HCT116 (cell line): ENCODE measurements at regions not wholly inside any gene's neighbourhood (a gene's known extent, or its start where the extent isn't known, plus 50 kb on each side); places are given as distances from the start of the nearest gene placed in this dataset.
A peak's percentile ranks its signal among the peaks of the same experiment; 100 is the strongest.

ENCODE experiments used
- ATAC-seq: fragments of 200-7000 bp; cut with Tn5 transposase; 2 replicates; pipeline ENCODE4 v1.9.1; 2020; ENCODE audit warnings: mild to moderate bottlenecking, moderate library complexity
- BruUV-seq: library from RNA; stranded (reverse); fragments of 400-500 nt; replicated peaks from 2 replicates; lab custom pipeline; 2021; lab: Mats Ljungman, UMichigan
- CTCF ChIA-PET: fragments of 300-600 bp; sonication (Branson Sonifier 250); formaldehyde crosslinking; loops from one replicate; lab custom pipeline; 2021; ENCODE audit warnings: antibody characterized with exemption; lab: Charles Lee
- POLR2A ChIA-PET: fragments of 300-600, 350-600 bp; sonication (Branson Sonifier 250); formaldehyde crosslinking; loops from one replicate; lab custom pipeline; 2021; ENCODE audit warnings: antibody characterized with exemption; lab: Charles Lee
- RAD21 ChIA-PET, 2 experiments: fragments of 300-600 bp; sonication (Branson Sonifier 250); formaldehyde crosslinking; loops; one replicate each; lab custom pipeline; 2023; ENCODE audit warnings: low total read pairs in 2 of 2; ENCODE audit not compliant: uncharacterized antibody in 2 of 2, unreplicated experiment in 2 of 2, low non-redundant PET in 1 of 2; lab: Charles Lee
- DNase-seq: peaks from one replicate; pipeline ENCODE4 v3.0.0-alpha.2; 2010; ENCODE audit warnings: low read depth, low spot score
- H2AFZ ChIP-seq: fragments of 200-600 bp; shearing (Covaris generic), sonication (generic); 2 replicates; pipeline ENCODE4 v1.6.1; 2017; ENCODE audit warnings: low read depth, mixed run types, mixed read lengths, antibody characterized with exemption, low read length; ENCODE audit not compliant: poor library complexity, severe bottlenecking
- H3K27ac ChIP-seq: 2 replicates; pipeline ENCODE4 v1.5.1; 2012; ENCODE audit warnings: low read depth, low read length
- H3K27me3 ChIP-seq: fragments of 200-600 bp; sonication (generic); 2 replicates; pipeline ENCODE4 v1.6.1; 2016; ENCODE audit warnings: mixed run types, low read length, mixed read lengths; ENCODE audit not compliant: insufficient read depth
- H3K36me3 ChIP-seq, 2 experiments: fragments of 200-500 bp in 1 of 2; fragments of 200-600 bp in 1 of 2; sonication (Bioruptor generic) in 1 of 2; sonication (generic) in 1 of 2; 2 replicates each; pipeline versions ENCODE4 v1.5.1 to v1.6.1; 2014 to 2016; ENCODE audit warnings: low read length in 2 of 2, inconsistent platforms in 1 of 2, mixed read lengths in 1 of 2, mixed run types in 1 of 2; ENCODE audit not compliant: insufficient read depth in 2 of 2, control insufficient read depth in 1 of 2
- H3K4me1 ChIP-seq, 2 experiments: fragments of 200-600 bp in 1 of 2; sonication (generic) in 1 of 2; 2 replicates each; pipeline versions ENCODE4 v1.5.1 to v1.6.1; 2012 to 2017; ENCODE audit warnings: low read length in 2 of 2, inconsistent platforms in 1 of 2, mild to moderate bottlenecking in 1 of 2, mixed read lengths in 1 of 2, mixed run types in 1 of 2, moderate library complexity in 1 of 2; ENCODE audit not compliant: insufficient read depth in 2 of 2, control insufficient read depth in 1 of 2
- H3K4me2 ChIP-seq: fragments of 200-600 bp; sonication (generic); 2 replicates; pipeline ENCODE4 v1.6.1; 2017; ENCODE audit warnings: mixed run types, low read length, mixed read lengths
- H3K4me3 ChIP-seq, 2 experiments: fragments of 200-600 bp in 1 of 2; sonication (generic) in 1 of 2; replicated peaks in 1 of 2; 2 replicates each; pipeline ENCODE4 v1.5.1; 2011 to 2016; ENCODE audit warnings: low read length in 2 of 2, control low read depth in 1 of 2, low read depth in 1 of 2, mild to moderate bottlenecking in 1 of 2, mixed read lengths in 1 of 2, mixed run types in 1 of 2
- H3K79me2 ChIP-seq: fragments of 200-600 bp; sonication (generic); 2 replicates; pipeline ENCODE4 v1.6.1; 2017; ENCODE audit warnings: mild to moderate bottlenecking, mixed run types, low read length, moderate library complexity, mixed read lengths; ENCODE audit not compliant: insufficient read depth
- H3K9ac ChIP-seq: fragments of 200-600 bp; sonication (generic); 2 replicates; pipeline ENCODE4 v1.6.1; 2016; ENCODE audit warnings: low read length, mixed read lengths
- H3K9me2 ChIP-seq: fragments of 200-600 bp; sonication (generic), shearing (Covaris generic); 2 replicates; pipeline ENCODE4 v1.6.1; 2017; ENCODE audit warnings: mixed run types, mild to moderate bottlenecking, moderate library complexity; ENCODE audit not compliant: insufficient read depth
- H3K9me3 ChIP-seq, 2 experiments: fragments of 200-500 bp in 1 of 2; fragments of 200-600 bp in 1 of 2; sonication (Bioruptor generic) in 1 of 2; sonication (generic) in 1 of 2; 2 replicates each; pipeline ENCODE4 v1.6.1; 2014 to 2017; ENCODE audit warnings: low read length in 2 of 2, mixed read lengths in 2 of 2, inconsistent platforms in 1 of 2, low read depth in 1 of 2, mild to moderate bottlenecking in 1 of 2, mixed run types in 1 of 2, moderate library complexity in 1 of 2; ENCODE audit not compliant: control insufficient read depth in 1 of 2, insufficient read depth in 1 of 2
- H4K20me1 ChIP-seq: fragments of 200-600 bp; sonication (generic), shearing (Covaris generic); 2 replicates; pipeline ENCODE4 v1.6.1; 2017; ENCODE audit warnings: mixed run types, mild to moderate bottlenecking, moderate library complexity; ENCODE audit not compliant: insufficient read depth
- CBX3 ChIP-seq: IDR thresholded peaks from 2 replicates; pipeline ENCODE4 v1.6.1; 2012; ENCODE audit warnings: low read depth
- CEBPB ChIP-seq: IDR thresholded peaks from 2 replicates; pipeline ENCODE4 v1.6.1; 2012; ENCODE audit warnings: low read depth
- EZH2 ChIP-seq: fragments of 200-600 bp; sonication (generic); IDR thresholded peaks from 2 replicates; pipeline ENCODE4 v1.6.1; 2017; ENCODE audit warnings: antibody characterized with exemption, mixed run types
- EZH2phosphoT487 ChIP-seq: fragments of 200-600 bp; IDR thresholded peaks from 2 replicates; pipeline ENCODE4 v1.6.1; 2018; ENCODE audit warnings: antibody characterized with exemption, borderline replicate concordance
- FOSL1 ChIP-seq: IDR thresholded peaks from 2 replicates; pipeline ENCODE4 v1.6.1; 2012; ENCODE audit warnings: low read depth
- RAD21 ChIP-seq: IDR thresholded peaks from 2 replicates; pipeline ENCODE4 v1.6.1; 2012; ENCODE audit warnings: low read depth, mild to moderate bottlenecking
- SIN3A ChIP-seq: IDR thresholded peaks from 2 replicates; pipeline ENCODE4 v1.6.1; 2012; ENCODE audit warnings: low read depth
- SRF ChIP-seq: IDR thresholded peaks from 2 replicates; pipeline ENCODE4 v1.6.1; 2012; ENCODE audit warnings: low read depth
- TCF7L2 ChIP-seq: IDR thresholded peaks from 2 replicates; pipeline ENCODE4 v1.7.0; 2011; ENCODE audit warnings: borderline replicate concordance, inconsistent platforms; ENCODE audit not compliant: insufficient read depth, insufficient read length; ENCODE audit errors: extremely low read depth
- YY1 ChIP-seq: IDR thresholded peaks from 2 replicates; pipeline ENCODE4 v1.6.1; 2011; ENCODE audit warnings: low read length, low read depth, moderate library complexity, mild to moderate bottlenecking; ENCODE audit not compliant: insufficient replicate concordance; ENCODE audit errors: extremely low read depth
- ZNF274 ChIP-seq: fragments of 200-500 bp; sonication (Bioruptor generic); IDR thresholded peaks from 2 replicates; pipeline ENCODE4 v1.6.1; 2014; ENCODE audit warnings: mild to moderate bottlenecking, low read depth, low read length, inconsistent platforms
- intact Hi-C: fragments of 100-400 bp; cut with micrococcal nuclease; formaldehyde crosslinking; loops from 2 replicates; pipeline ENCODE4 v1.10.0; 2022
- TF ChIP-seq, protein P1 (sequence below): IDR thresholded peaks from 2 replicates; pipeline ENCODE4 v1.6.1; 2011; ENCODE audit warnings: mild to moderate bottlenecking, low read length, moderate library complexity; ENCODE audit not compliant: insufficient replicate concordance; ENCODE audit errors: extremely low read depth
- TF ChIP-seq, protein P2 (sequence below): IDR thresholded peaks from 2 replicates; pipeline ENCODE4 v1.6.1; 2012; ENCODE audit warnings: low read depth
- TF ChIP-seq, protein P3 (sequence below): IDR thresholded peaks from 2 replicates; pipeline ENCODE4 v1.6.1; 2012
- TF ChIP-seq, protein P4 (sequence below): IDR thresholded peaks from 2 replicates; pipeline ENCODE4 v1.6.1; 2012

DNA sequence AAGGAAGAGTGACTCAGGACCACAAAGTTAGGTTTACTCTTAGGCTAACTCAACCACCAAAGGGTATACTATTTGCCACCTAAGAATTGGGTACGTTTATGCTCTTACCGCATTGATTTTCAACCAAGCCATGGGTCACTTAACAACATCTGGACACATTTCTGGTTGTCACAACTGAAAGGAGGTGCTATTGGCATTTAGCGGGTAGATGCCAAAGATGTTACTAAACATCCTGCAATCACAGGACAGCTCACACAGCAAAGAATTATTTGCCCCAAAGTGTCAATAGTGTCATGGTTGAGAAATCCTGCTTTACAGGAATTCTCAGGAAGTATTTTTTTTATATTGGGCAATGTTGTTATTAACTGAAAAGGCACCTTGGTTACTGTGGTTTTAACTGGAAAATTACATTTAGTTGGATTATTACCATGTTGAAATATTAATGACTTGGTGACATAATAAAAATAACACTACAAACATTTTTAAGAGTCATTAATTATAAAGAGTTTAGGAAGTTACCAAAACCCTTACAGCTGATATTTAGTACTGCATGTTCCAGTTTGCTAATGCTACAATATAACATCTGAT, 185.0 kb upstream of the TMEM196 start (continued):
- TF ChIP-seq, protein P1, sequence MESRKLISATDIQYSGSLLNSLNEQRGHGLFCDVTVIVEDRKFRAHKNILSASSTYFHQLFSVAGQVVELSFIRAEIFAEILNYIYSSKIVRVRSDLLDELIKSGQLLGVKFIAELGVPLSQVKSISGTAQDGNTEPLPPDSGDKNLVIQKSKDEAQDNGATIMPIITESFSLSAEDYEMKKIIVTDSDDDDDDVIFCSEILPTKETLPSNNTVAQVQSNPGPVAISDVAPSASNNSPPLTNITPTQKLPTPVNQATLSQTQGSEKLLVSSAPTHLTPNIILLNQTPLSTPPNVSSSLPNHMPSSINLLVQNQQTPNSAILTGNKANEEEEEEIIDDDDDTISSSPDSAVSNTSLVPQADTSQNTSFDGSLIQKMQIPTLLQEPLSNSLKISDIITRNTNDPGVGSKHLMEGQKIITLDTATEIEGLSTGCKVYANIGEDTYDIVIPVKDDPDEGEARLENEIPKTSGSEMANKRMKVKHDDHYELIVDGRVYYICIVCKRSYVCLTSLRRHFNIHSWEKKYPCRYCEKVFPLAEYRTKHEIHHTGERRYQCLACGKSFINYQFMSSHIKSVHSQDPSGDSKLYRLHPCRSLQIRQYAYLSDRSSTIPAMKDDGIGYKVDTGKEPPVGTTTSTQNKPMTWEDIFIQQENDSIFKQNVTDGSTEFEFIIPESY: no peak

DNA sequence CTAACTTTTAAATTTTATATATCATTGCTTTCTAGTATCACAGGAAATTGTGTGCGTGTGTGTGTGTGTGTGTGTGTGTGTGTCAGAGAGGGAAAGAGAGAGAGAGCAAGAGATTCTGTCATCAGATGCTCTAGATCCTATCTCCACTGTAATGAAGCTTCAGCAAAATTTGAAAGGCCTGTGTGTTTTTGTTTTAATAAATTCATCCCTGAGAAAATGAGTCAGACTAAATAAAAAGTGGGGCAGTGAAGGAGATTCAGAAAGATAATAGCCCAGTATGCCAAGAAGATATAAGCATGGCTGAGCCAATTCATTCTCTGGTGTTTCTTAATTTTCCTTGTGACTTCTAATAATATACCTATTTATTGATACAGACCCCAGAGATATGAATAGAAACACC, 184.2 kb upstream of the TMEM196 start:
- ChIA-PET POLR2A (no interaction called here), RAD21 (no interaction called here), CTCF (no interaction called here)
- peaks cover 13 to 23% of the 10 kb centered on the region in 2 experiments for H3K4me1 ChIP-seq
- intact Hi-C loops: no loop called here
- peaks cover 0 to 11% of the 10 kb centered on the region in 2 experiments; a peak in 2 of 4 replicates for H3K36me3 ChIP-seq
- peaks cover 0 to 10% of the 10 kb centered on the region in 2 experiments; a peak in 1 of 4 replicates for H3K9me3 ChIP-seq
- H3K79me2 ChIP-seq: no peaks in the 10 kb centered on the region
- H3K4me2 ChIP-seq: peak overlapping the region; percentile 60
- no peak overlapping the region for H2AFZ ChIP-seq
- no peak for ATAC-seq
- no TSS peak for BruUV-seq
- H4K20me1 ChIP-seq: no peaks in the 10 kb centered on the region
- TF ChIP-seq CBX3: no peak
- no peak for TF ChIP-seq YY1
- no peak for TF ChIP-seq TCF7L2
- TF ChIP-seq SRF: no peak
- TF ChIP-seq, protein P2, sequence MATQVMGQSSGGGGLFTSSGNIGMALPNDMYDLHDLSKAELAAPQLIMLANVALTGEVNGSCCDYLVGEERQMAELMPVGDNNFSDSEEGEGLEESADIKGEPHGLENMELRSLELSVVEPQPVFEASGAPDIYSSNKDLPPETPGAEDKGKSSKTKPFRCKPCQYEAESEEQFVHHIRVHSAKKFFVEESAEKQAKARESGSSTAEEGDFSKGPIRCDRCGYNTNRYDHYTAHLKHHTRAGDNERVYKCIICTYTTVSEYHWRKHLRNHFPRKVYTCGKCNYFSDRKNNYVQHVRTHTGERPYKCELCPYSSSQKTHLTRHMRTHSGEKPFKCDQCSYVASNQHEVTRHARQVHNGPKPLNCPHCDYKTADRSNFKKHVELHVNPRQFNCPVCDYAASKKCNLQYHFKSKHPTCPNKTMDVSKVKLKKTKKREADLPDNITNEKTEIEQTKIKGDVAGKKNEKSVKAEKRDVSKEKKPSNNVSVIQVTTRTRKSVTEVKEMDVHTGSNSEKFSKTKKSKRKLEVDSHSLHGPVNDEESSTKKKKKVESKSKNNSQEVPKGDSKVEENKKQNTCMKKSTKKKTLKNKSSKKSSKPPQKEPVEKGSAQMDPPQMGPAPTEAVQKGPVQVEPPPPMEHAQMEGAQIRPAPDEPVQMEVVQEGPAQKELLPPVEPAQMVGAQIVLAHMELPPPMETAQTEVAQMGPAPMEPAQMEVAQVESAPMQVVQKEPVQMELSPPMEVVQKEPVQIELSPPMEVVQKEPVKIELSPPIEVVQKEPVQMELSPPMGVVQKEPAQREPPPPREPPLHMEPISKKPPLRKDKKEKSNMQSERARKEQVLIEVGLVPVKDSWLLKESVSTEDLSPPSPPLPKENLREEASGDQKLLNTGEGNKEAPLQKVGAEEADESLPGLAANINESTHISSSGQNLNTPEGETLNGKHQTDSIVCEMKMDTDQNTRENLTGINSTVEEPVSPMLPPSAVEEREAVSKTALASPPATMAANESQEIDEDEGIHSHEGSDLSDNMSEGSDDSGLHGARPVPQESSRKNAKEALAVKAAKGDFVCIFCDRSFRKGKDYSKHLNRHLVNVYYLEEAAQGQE: no peak
- TF ChIP-seq, protein P3, sequence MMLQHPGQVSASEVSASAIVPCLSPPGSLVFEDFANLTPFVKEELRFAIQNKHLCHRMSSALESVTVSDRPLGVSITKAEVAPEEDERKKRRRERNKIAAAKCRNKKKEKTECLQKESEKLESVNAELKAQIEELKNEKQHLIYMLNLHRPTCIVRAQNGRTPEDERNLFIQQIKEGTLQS: no peak
- no peak for TF ChIP-seq SIN3A
- TF ChIP-seq EZH2: no peak
- no peak for TF ChIP-seq CEBPB
- no peak for TF ChIP-seq ZNF274
- TF ChIP-seq, protein P1: no peak
- no peak for TF ChIP-seq FOSL1
- TF ChIP-seq, protein P4, sequence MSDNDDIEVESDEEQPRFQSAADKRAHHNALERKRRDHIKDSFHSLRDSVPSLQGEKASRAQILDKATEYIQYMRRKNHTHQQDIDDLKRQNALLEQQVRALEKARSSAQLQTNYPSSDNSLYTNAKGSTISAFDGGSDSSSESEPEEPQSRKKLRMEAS: no peak
- no peak for TF ChIP-seq RAD21
- TF ChIP-seq EZH2phosphoT487: no peak
- DNase-seq: no peak
- peak overlapping the region; percentile 56 for H3K9ac ChIP-seq
- H3K27ac ChIP-seq: peak overlapping the region; percentile 55; the same call in 1 of the 2 replicates
- no peak overlapping the region for H3K4me3 ChIP-seq
- no peaks in the 10 kb centered on the region for H3K9me2 ChIP-seq
- H3K27me3 ChIP-seq: no peaks in the 10 kb centered on the region
